Epithelial cell of prostate (primary cell): ENCODE measurements at regions not wholly inside any gene's neighbourhood (a gene's known extent, or its start where the extent isn't known, plus 50 kb on each side); places are given as distances from the start of the nearest gene placed in this dataset.
"Not testable (repeated sequence)": the region's sequence is repeated elsewhere in the genome, so short reads cannot be mapped to it uniquely, and the experiment has no call there.

ENCODE experiments used
- DNase-seq: peaks from one replicate; pipeline ENCODE4 v3.0.0-alpha.2; 2011; ENCODE audit warnings: low read depth, low spot score
- H3K27ac ChIP-seq: fragments of 450-650 bp; 2 replicates; pipeline ENCODE4 v1.5.1; 2017; ENCODE audit warnings: mild to moderate bottlenecking

DNA sequence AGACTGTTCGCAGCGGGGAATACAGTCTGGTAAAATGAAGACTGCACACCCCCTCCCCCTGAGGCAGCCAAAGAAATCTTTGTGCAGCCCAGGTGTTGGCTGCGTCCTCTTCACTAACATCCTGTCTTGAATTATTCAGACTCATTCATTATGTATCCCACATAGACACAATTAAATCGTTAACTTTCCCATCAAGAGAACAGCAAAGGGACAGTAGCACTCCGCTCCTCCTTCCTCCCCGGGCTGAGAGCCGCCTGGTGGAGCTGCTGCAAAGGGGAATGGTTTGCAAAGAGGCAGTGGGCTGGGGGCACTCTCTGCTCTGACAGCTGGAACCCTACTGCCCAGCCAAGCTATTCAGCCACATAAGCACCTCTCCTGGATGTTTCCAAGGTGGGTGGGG is 290.0 kb upstream of the SOX9 start:
- no peak for DNase-seq
- H3K27ac ChIP-seq: no peak overlapping the region

DNA sequence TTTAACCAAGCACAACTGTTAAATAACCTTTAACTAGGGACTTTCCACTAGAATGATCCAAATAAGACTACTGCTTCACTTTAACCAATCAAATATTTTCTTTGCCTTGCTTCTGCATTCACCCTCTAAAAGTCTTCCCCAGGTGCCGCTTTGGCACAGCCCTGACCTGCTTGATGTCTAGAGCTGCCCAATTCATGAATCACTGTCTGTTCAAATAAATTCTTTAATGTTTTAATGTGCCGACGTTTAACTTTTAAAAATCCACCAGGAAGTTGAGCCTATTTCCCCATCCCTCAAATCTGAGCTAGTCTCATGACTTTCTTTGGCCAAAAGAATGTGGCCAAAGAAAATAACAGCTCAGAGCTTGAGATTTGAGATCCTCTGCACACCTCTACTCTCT is 277.8 kb upstream of the SOX9 start:
- H3K27ac ChIP-seq: no peak overlapping the region
- DNase-seq: no peak

DNA sequence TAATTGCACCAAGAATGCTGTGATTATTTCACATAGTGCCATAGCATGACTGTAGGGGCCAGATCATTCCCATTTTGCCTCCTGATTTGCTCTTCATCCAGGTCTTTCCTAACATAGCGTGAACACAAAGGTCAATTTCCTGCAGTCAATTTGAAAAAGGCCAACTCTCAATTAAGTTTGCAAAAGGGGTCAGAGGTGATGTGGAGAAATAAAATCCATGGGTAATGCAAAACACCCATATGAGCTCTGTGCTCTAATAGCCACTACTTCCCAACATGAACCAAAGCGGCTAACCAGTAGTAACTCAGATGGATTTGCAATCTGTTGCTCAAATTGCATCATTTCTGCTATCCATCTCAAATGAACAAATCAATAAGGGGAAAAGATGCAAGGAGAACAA is 275.5 kb upstream of the SOX9 start:
- DNase-seq: no peak
- no peak overlapping the region for H3K27ac ChIP-seq

DNA sequence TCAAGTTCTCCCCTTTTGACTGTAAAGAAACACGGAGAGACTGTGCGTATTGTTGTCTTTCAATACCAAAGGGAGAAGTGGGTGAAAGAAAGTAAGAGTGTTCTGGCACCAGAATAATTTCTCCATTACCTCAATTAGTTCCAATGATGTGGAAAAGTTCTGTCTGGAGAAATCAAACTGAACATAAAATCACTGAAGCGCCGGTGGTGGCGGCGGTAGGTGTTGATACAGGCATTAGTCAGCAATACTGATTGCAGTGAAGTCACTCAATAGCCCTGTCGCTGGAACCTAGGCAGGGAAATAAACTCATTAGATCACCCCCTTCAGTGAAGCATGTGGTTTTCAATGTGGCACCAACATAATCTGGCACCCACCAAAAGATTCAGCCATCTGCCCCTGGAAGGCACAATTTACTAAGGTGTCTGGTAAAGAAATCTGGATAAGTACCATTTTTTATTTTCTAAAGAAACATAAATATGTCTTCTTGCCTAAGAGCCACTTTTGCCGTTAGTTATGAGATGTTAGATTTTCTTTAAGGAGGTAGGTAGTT is 274.2 kb upstream of the SOX9 start:
- no peak for DNase-seq

DNA sequence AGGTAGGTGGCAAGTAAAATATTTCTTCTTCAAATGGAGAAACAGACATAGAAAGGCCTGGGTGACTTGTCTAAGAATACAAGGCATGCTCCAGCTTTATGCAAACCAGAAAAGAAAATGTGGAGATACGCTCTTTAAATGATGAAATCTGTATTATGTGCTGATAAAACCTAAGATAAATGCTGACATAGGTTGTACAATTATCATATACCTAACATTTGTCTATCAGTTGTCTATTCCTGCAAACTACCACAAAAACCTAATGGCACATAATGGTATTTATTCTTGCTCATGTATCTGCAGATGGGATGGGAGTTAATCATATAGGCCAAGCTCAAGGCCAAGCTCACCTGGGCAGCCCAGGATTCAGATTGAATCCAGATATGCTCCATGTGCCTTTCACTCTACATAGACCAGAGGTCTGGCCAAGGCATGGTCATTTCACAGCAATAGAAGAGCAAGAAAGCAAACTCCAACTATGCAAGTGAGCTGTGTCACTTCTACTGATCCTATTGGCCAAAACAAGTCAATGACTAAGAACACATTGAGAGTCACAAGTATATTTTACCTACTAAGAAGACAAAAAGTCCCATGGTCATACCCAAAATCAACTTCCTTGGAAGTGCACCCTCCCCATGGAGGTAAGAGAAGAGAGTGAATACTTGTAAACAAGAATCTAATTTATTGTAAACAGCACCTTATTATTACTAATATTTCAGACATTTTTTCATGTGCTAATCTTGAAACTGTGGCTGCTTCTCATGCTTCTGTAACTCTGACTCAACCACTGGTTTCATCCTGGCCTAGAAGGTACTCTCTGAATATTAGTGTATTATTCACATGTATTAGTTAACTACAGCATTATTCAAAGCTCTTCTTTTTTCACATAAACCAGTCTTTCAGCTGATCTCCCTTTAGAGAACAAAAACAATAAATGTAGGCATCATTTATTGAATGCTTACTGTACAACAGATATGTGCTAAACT is 270.7 kb upstream of the SOX9 start:
- H3K27ac ChIP-seq: peak overlapping the region; percentile 24
- peak; percentile 22 for DNase-seq

More for the DNA sequence above, 274.2 kb upstream of the SOX9 start:
- no peak overlapping the region for H3K27ac ChIP-seq

DNA sequence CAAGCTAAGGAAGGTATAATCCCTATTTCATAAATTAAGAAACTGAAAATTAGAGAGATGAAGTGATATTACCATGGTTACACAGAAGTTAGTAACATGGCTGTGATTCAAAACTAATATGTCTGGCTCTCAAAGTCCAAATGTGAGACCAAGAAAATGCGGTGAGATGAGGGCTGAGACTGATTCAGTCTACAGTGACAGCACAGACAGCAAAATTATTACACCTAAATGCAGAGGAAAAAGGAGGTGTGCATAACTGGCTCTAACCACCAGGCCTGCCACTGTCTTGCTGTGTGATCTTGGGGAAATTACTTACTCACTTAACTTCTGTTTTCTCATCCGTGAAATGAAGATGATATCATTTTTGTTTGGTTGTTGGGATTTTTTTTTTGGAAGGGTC is 270.0 kb upstream of the SOX9 start:
- H3K27ac ChIP-seq: peak overlapping the region; percentile 24
- no peak for DNase-seq

DNA sequence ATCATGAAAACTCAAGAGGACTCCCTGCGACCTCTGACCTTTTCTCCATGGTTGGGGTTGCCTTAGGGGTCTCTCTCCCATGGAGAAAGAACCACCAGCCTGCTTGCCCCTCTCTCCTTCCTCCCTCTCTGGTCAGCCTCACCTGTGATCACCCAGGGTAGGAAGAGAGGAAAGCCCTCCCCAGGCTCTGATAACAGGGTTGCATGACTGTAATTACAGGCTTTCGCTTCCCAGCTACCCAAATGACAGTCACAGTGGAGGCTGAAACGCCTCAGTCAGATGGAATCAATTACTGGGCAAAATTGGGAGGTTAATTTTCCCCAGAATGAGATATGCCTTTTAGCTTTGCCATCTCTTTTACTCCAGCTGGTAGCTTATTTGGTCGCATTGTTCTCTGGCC is 265.8 kb upstream of the SOX9 start:
- no peak for DNase-seq
- no peak overlapping the region for H3K27ac ChIP-seq

DNA sequence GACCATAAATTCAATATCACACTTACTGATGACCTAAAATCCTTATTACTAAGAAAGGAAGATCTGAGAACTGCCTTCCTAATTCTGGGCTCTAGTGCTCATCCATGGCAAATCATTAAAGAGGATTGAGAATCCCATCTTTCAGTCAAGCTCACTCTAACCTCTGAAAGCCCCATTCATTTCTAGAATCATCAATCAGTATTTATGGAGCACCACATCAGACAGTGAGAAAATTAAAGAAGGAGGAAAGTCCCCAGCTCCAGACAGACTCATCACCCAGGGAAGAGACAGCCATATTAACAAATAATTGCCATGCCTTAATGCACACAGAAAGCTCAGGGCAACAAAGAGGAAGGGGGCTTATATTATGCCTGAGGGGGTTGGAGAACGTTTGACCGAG is 256.1 kb upstream of the SOX9 start:
- DNase-seq: no peak

DNA sequence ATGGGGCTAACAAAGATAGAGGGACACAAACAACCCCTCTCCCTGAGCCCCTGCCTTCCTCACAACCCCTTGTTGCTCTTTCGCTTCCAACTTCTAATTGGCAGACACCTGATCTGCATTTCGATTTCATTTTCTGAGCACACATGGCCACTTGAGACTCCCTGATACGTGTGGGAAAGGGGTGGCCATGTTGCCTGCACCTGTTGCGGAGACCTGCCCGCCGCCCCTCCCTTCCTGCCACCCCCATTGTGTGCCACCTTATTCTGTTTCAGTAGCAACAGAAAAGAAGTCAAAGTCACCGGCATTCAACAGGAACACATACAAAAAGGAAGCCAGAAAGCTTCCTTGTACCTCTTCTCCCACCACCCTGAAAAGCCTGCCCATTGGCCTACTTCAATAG is 254.7 kb upstream of the SOX9 start:
- H3K27ac ChIP-seq: no peak overlapping the region
- DNase-seq: no peak

More for the DNA sequence above, 256.1 kb upstream of the SOX9 start:
- no peak overlapping the region for H3K27ac ChIP-seq

DNA sequence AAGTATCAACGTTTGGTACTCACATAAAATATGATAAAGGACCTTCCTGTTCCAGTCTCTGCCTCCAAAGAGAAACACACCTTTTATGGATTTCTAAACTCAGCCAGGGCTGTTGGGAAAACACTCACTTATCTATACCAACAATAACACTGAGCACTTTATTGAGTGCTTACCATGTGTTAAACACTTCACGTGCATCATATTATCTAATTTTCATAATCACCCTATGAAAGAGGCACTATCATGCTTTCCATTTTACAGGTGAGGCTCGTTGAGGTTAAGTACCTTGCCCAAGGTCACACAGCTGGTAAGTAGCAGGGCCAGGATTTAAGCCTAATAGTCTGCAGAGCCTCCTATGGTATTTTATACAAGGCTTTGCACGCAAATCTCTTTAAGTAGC is 251.5 kb upstream of the SOX9 start:
- no peak for DNase-seq
- no peak overlapping the region for H3K27ac ChIP-seq

DNA sequence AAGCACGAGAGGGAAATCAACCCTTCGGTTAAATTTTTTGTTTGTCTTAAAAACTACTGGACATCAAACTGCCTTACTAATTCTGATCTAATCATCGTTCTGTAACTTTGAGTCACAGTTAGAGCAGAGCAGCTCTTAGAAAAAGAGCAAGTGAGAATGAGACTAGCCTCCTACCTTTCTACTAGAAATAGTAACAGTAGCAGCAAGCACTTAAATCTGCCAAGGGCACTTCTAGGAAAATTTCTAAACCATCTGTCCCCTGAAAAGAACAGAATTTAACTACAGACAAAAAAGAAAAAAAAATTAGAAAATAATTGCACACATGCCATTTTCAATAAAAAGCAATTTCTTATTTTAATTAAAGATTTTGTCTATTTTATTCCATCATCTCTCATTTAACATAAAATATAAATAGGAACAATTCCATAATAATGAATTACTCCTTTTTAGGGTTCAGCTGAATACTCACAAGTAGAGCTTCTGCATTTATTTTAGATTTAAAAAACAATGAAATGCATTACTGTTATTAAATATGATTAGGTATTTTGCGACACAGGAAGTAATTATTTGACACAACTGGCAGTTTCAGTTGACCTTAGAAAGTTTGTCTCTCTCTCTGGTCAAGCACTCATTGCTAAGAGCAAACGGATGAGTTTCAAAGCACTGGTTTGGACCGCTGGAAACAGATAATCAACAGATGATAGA is 250.8 kb upstream of the SOX9 start:
- DNase-seq: no peak
- no peak overlapping the region for H3K27ac ChIP-seq

DNA sequence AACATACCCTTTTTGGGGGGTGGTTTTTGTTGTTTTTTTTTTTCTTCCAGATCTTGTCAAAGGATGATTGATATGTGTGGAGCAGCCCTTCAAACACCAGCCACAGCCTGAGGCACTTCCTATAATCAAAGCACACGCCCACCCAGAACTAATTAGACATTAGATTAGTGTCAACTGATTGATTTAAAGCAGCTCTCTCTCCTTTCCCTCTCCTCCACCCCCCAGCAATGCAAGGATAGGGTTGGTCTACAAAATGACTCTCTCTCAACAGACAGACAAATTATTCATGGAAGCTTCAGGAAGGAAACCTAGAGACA is 250.3 kb upstream of the SOX9 start:
- H3K27ac ChIP-seq: no peak overlapping the region
- no peak for DNase-seq

DNA sequence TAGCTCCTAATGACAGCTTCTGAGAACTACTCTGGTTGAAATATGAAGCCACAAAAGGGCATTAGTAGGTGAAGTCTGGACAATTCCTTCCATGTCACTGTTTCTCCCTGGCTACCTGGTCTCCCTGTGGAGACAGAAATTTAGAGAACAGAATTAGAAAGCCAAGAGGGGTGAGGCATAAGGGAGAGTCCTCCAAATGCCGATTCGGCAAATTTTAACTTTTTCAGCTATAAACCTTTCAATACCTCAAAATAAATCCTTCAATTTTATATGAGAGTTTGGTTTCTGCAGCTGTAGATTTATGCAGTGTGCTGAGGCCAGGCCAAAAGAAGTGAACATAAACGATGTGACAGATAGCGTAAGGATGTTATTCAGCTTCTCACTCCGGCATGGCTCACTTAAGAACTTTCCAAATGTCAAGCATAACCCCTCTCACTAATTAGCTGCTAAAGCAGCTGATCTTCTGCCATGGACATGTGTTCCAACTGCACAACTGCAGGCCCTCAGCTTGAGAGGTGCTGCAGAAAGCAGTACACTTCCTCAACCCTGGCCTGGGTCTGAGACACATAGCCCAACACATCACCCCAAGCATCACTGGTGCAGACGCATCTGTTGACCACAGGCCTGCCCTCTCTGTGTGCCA is 247.9 kb upstream of the SOX9 start:
- no peak for DNase-seq
- H3K27ac ChIP-seq: no peak overlapping the region

DNA sequence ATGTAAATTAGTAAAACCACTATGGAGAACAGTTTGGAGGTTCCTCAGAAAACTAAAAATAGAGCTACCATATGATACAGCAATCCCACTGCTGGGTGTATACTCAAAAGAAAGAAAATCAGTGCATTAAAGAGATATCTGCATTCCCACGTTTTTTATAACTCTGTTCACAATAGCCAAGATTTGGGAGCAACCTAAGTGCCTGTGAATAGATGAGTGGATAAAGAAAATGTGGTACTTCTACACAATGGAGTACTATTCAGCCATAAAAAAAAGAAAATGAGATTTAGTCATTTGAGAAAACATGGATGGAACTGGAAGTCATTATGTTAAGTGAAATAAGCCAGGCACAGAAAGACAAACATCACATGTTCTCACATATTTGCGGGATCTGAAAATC is 246.0 kb upstream of the SOX9 start:
- not testable (repeated sequence) for H3K27ac ChIP-seq, DNase-seq

DNA sequence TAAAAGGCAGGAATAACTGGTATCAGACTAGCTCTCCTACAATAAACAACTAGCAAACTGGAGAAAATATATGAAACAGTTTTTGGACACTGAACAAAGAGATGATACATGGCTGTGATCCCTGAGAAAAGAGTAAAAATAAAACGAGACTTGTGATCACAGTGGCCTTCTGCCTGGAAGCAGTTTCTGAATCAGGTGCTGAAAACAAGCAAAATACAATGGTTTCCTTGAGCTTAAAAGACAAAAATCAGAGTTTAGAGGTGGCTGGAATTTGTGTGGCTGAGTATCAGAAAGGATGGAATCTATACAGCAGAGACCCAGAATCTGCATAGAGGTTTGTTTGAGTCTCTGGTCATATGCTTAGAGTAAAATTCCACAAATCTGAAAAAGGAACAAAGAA is 242.5 kb upstream of the SOX9 start:
- no peak for DNase-seq
- H3K27ac ChIP-seq: no peak overlapping the region

DNA sequence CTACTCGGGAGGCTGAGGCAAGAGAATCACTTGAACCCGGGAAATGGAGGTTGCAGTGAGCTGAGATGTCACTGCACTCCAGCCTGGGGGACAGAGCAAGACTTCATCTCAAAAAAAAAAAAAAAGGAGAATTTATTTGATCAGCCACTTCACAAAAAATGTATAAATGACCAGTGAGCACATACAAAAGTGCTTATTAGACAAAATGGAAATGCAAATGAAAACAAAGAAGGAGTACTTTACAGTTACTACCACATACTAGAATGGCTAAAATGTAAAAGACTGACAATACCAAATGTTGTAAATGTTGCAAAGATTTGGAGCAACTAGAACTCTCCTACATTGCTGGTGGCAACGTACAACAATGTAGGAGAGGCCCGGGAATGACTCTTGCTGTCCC is 241.8 kb upstream of the SOX9 start:
- DNase-seq: no peak

DNA sequence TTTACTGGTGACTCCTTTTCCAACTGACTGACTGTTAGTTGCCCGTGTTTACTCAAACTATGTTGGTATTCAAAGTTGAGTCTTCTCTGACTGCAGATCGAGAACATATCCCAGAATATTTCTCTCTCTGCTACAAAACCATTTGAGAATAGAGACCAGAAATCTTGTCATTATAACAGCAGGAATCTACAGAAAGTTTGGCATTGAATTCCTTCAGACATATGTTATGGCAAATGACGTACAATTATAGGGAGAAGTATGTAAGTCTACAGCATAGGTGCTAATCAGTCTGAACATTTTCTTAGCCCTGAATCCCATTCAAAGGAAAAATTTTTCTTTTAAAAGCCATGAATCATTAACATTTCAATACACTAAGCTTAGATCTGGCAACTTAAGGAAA is 239.8 kb upstream of the SOX9 start:
- H3K27ac ChIP-seq: no peak overlapping the region
- no peak for DNase-seq

More for the DNA sequence above, 241.8 kb upstream of the SOX9 start:
- H3K27ac ChIP-seq: no peak overlapping the region

DNA sequence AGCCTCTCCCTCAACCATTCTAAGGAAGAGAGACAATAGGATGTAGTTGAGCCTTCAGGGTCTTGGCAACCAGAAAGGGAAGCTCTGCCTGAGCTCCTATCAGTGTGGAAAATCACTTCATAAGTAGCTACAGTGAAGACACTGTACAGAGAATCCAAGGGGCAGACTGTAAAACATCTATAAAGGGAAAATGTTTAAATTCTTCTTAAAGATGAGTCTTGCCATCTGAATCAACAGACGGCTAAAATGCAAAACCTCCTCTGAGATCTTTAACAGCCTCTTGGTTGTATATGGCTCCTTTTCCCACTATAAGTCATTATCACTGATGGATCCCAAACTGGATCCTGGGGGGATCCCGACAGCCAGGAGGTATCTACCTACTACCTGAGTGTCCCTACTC is 239.2 kb upstream of the SOX9 start:
- no peak for DNase-seq
- no peak overlapping the region for H3K27ac ChIP-seq

DNA sequence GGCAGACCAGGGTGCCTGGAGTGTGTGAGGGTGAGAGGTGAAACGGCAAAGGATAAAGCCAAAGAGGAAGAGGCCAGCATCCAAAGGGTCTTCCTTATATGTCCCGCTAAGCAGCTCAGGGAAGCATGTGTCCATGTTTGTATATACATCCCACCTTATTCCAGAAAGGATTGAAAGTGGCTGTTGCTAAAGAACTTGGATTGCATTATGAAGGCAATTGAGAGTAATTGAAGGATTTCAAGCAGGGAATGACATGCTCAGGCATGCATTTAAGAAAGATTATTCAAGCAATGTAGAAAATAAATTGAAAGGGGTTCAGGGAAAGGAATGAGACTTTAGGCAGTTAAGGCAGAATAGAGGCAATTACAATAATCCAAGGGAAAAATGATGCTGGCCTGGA is 237.6 kb upstream of the SOX9 start:
- DNase-seq: no peak
- no peak overlapping the region for H3K27ac ChIP-seq

DNA sequence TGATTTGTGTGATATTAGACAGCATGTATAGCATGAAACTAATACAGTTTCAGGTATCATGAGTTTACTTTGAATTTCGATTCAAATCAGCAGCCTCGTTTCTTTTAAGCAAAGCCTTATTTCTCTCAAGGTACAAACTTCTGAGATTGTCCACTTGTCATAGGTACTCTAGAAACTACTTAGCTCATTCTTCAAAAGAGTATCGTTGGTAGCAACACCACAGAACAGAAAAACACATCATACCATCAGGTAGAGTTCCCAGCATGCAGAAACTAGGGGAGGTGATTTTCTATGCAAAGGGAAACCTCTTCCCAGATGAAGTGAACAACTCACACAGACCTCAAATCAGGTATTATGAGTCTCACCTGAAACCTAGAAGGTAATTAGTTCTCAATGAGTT is 237.0 kb upstream of the SOX9 start:
- no peak overlapping the region for H3K27ac ChIP-seq

DNA sequence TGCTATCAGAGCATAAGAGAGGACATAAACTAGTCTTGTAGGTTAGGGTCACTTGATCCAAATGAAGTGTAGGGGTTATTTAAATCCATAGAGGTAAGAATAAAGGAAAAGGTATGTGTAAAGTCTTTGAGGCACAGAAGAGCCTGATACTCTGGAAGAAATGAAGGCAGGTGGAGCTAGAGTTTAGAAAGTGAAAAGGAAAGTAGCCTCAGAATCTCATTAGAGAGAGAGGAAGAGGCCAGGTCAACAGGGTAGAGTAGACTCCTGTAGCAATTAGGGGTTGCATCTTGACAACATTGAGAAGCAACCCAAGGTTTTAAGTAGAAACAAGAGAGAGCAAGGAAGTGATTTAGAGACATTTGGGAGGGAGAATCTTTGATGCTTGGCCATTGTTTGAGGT is 235.2 kb upstream of the SOX9 start:
- no peak for DNase-seq
- no peak overlapping the region for H3K27ac ChIP-seq

More for the DNA sequence above, 237.0 kb upstream of the SOX9 start:
- DNase-seq: no peak
